ENCODE measurements at regions not wholly inside any gene's neighbourhood (a gene's known extent, or its start where the extent isn't known, plus 50 kb on each side); places are given as distances from the start of the nearest gene placed in this dataset.
"Not testable (repeated sequence)": the region's sequence is repeated elsewhere in the genome, so short reads cannot be mapped to it uniquely, and the experiment has no call there.

- no peak for DNase-seq
Measured at GRCh38 chr2:118604811-118605210, 242.6 kb downstream of the EN1 start.

- DNase-seq: no peak
Measured at GRCh38 chr2:118604371-118604770, 243.1 kb downstream of the EN1 start.

DNA sequence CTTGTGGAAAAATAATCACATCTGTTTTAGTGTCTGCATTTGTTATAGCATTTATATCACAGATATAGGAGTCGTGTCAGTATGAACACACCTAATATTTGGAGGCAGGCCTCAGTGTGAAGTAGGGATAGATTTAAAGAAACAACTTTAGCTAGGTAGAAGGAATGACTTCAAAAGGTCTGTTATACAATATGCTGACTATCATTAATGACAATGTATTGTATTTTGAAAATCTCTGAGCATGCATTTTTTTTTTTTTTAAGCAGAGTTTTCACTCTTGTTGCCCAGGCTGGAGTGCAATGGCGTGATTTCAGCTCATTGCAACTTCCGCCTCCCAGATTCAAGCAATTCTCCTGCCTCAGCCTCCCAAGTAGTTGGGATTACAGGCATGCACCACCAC is 248.3 kb downstream of the EN1 start:
- no peak for DNase-seq

GRCh38 chr2:118596620-118597019 is 250.8 kb downstream of the EN1 start:
- DNase-seq: no peak

DNA sequence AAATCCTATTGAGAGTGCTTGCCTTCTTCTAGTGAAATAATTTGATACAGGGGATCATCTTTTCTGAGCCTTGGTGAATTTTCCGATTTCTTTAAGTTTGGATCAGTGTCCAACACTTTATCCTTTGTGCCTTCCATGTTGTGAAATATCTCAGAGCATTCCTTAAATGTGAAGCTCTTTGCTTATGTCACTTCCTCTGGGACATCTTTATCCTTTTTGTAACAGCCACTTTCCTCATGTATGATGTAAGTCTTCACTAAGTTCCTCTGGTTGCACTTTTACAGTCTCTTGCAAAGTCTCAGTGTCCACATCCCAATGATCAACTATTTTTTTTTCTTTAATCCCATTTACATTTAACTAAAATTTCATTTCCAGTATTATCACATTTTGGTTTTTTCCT is 254.2 kb downstream of the EN1 start:
- no peak for DNase-seq

- DNase-seq: no peak
Measured at GRCh38 chr2:118591223-118591622, 256.2 kb downstream of the EN1 start.

DNA sequence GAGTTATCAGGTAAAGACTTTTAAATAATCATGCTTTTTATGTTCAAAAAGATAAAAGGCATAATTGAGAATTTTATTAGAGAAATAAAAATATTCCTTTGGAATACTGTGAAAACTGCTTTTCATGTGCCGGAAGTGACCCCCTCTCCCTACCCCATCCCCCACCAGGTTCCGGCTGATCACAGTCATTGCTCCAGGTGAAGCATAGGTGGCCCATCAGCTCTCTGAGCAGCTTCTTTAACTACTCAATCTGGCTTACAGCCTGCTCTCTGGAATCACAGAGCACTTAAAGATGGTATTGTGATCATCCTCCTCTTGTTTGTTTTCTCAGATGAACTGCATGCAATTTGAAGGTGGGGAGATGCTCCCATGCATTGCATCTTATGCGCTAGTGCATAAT is 257.7 kb downstream of the EN1 start:
- no peak for DNase-seq

DNA sequence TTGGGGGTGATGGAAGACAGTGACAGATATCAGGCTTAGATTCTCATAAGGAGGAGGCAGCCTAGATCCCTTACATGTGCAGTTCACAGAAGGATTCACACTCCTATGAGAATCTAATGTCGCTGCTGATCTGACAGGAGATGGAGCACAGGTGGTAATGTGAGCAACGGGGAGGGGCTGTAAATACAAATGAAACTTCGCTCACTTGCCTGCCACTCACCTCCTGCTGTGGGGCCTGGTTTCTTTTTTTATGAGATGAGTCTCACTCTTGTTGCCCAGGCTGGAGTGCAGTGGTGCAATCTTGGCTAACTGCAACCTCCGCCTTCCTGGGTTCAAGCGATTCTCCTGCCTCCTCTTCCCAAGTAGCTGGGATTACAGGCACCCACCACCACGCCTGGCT is 258.6 kb downstream of the EN1 start:
- DNase-seq: no peak

GRCh38 chr2:118586312-118586711 is 261.1 kb downstream of the EN1 start:
- no peak for DNase-seq

DNA sequence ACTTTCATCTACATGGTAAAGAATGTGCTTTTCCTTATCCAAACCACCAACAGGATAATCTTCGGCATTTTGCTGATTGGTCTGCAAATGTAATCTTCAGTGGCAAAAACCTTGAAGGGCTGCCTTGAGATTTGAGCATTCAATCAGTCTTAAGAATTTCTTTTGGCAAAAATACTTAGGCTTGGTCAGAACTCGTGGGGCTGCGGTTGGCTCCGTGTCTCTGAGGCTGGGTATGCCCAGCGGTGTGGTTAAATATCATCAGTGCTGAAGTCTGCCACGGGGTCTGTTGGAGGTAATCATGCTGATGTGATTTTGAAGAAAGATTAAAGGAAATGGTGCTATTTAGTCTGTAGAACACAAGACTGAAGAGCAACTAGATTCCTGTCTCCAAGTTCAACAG is 262.6 kb downstream of the EN1 start:
- no peak for DNase-seq

DNA sequence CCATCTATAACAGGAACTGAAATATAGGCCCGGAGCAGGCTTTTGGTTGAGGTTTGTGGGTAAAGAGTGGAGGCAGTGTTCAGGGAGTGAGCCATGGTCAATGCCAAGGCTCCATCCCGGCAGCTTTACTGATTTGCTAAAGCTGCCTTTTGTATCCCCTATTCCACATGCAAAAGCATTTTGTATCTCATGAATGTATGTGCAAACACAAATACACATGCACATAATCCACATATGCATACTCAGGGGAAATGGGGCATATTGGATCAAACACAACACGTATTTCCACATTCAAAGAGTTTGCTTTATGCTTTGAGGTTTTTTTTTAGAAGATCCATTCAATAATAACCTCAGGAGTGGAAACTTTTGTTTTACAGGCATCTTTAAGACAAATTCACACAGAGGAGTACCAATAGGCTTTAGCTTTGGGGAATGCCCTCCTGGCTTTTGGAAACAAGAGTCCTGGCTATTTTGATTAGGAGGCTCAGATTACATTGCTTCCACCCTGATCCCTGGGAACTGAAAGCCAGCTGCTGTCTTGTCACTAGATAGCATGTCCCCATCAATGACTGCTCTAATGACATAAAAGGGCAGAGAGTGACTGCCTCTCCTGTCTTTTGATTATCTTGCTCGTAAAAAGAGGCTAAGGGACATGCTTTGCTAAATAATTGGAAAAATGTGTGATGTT is 263.2 kb downstream of the EN1 start:
- DNase-seq: no peak

- DNase-seq: no peak
Measured at GRCh38 chr2:118582058-118582457, 265.4 kb downstream of the EN1 start.

GRCh38 chr2:118580651-118581050 is 266.8 kb downstream of the EN1 start:
- DNase-seq: no peak

- DNase-seq: no peak
Measured at GRCh38 chr2:118580107-118580506, 267.3 kb downstream of the EN1 start.

GRCh38 chr2:118577202-118577601 is 270.2 kb downstream of the EN1 start:
- no peak for DNase-seq

- no peak for DNase-seq
Measured at GRCh38 chr2:118576109-118576855, 271.2 kb downstream of the EN1 start.

- not testable (repeated sequence) for DNase-seq
Measured at GRCh38 chr2:118572380-118572779, 275.1 kb downstream of the EN1 start.

DNA sequence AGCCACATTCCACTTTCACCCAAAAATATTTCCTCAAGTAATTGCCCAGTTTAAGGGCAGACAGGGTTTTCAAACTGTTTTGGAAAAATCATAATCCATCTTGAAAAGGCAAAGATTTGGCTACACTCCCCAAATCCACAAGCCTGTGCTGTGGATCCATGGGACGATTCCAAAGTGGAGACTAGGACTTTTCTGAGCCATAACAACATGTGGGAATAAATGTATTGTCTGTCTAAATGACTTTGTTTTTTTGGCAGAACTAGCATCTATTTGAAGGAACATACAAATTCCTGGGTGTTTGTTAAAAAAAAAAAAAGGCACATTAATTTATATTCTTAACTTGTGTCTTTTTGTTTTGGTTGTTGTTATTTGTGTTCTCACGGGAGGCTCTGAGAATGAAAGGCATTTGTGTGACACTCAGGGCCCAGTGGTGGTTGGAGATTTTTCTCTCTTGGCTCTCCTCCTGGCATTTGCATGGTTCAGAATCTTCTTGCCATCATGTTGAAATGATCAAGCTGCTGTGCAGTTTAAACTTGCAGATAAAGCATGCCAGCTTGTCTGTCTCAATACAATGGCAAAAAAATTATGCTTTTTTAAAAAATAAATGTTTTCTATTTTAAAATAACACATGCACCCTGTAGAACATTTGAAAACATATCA is 277.4 kb downstream of the EN1 start:
- DNase-seq: no peak

- no peak for DNase-seq
Measured at GRCh38 chr2:118568700-118569099, 278.7 kb downstream of the EN1 start.

DNA sequence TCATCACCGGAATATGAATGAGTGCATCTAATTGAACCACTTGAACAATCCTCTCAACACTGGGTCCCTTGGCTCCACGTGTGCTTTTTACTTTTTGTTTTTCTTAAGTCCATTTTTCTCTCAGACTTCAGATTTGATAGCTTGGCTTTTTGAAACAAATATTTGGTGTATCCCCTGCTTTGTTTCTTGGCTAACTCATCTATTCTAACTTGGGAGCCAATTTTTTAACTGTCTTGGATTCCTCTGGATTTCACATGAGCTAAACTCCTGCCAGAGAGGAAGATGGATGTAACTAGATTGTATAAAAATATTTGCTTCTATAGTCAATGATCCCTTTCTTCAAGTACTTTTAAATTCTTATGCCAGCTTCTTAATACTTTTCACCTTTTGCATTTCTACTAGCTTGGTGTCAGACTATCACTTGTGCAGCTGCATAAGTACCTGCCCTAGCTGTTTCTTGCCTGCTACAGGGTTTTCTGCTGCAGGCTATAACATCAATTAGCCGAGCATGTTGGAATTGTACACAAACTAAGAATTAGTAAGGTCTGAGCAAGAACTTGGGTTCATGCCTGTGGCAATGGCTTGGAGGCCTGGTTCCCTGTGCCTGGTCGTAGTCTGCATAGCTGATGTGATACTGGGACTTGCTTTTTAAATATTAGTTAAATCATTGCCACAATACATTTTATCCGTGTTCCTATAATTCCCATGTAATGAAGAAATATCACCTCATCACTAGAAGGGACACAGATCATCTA is 281.5 kb downstream of the EN1 start:
- DNase-seq: no peak

DNA sequence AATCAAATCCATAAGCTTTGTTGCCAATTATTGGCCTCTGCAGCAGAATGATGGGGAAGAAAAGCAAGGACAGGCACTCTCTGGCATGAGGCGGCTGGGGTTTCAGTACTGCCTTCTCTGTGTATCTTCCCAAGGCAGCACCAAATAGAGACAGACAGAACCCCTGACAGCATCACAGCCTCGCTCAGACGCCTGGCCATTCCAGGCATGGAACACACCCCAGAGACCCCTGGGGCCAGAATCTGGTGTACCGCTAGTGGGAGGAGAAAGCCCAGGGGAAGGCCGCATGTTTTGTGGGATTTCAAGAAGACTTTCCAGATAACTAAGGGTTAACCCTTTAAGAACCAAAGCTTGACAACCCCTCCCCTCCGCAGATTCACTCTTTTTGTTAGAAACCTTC is 282.1 kb downstream of the EN1 start:
- no peak for DNase-seq

DNA sequence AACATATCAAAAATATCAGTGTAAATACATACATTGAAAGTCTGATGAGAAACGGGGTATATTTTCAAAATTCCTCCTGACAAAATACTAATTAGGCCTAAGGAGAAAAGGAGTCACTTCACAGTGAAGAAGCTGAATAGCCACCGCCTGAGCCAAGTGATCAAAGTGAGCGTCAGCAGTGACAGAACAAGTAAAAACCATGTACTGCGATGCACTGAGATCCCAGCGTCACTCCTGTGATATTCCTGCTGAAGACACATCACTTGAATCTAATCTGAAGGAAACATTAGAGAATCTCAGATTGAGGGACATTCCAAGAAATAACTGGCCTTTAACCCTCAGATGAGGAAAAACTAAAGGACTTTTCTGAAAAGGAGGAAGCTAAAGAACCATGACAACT is 285.3 kb downstream of the EN1 start:
- no peak for DNase-seq

DNA sequence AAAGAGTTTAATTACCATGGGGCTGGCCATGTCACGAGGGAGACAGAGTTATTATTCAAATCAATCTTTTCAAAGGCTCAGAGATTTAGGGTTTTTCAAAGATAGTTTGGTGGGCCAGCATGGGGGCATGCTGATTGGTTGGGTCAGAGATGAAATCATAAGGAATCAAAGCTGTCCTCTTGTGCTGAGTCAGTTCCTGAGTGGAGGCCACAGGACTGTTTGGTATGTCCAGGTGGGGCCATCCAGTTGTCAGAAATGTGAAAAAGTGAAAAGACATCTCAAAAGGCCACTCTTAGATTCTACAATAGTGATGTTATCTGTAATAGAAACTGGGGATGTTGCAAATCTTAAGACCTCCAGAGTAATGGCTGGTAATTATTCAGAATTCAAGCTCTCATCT is 288.6 kb downstream of the EN1 start:
- DNase-seq: no peak

- DNase-seq: no peak
Measured at GRCh38 chr2:118557791-118558190, 289.7 kb downstream of the EN1 start.
